KOPT-K1 (cell line): ENCODE measurements at regions not wholly inside any gene's neighbourhood (a gene's known extent, or its start where the extent isn't known, plus 50 kb on each side); places are given as distances from the start of the nearest gene placed in this dataset.

Experiments
- H3K27ac ChIP-seq: fragments of 200-600 bp; sonication (generic); 2 replicates; pipeline ENCODE4 v1.5.1; 2016; ENCODE audit warnings: antibody characterized with exemption, mild to moderate bottlenecking, low read depth, low read length; ENCODE audit not compliant: poor library complexity, severe bottlenecking
- H3K36me3 ChIP-seq: fragments of 200-600 bp; sonication (generic); 2 replicates; pipeline ENCODE4 v1.5.1; 2017; ENCODE audit warnings: antibody characterized with exemption, mild to moderate bottlenecking, low read length, moderate library complexity; ENCODE audit not compliant: insufficient read depth
- H3K9me3 ChIP-seq: fragments of 200-600 bp; sonication (generic); 2 replicates; pipeline ENCODE4 v1.5.1; 2017; ENCODE audit warnings: antibody characterized with exemption, low read length, mild to moderate bottlenecking; ENCODE audit not compliant: insufficient read depth, poor library complexity, severe bottlenecking

DNA sequence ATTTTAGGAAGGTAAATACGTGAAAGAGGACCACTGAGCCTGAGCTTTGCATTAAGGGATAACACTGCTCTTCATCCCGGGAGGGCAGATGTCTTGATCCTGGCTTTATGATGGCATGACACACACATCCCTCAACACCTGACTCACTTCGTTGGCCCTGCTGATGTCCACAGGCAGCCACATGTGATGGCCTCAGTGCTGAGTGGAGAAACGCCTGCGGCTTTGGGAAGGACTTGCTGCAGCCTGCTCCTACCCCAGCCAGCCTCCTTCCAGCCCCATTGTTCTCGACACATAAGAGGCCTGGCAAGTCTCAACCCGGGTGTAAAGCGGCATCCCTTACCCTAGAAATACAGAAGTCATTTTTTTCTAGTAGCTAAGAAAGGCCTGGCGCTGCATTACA is 169.0 kb downstream of the SYK start:
- no peaks in the 10 kb centered on the region for H3K9me3 ChIP-seq
- no peak overlapping the region for H3K27ac ChIP-seq
- H3K36me3 ChIP-seq = no peaks in the 10 kb centered on the region

DNA sequence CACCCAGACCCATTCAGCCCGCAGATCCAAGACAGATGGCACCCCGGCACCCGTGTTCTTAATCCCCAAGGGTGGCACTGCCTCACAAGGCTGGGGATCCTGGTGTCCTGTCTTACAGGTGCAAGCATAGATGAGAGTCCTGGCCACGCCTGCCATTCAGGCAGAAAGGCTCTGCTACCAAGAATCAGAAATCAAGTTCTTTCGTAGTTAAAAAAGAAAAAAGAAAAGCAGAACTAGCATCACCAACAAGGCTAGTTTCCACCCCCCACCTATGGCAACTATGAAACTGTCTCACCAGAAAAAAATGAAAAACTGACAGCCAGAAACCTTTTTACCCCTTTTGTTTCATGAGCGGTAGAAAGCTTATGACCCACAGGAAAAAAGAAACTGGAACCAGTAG is 170.4 kb downstream of the SYK start:
- H3K36me3 ChIP-seq = no peaks in the 10 kb centered on the region
- no peak overlapping the region for H3K27ac ChIP-seq
- H3K9me3 ChIP-seq = no peaks in the 10 kb centered on the region

DNA sequence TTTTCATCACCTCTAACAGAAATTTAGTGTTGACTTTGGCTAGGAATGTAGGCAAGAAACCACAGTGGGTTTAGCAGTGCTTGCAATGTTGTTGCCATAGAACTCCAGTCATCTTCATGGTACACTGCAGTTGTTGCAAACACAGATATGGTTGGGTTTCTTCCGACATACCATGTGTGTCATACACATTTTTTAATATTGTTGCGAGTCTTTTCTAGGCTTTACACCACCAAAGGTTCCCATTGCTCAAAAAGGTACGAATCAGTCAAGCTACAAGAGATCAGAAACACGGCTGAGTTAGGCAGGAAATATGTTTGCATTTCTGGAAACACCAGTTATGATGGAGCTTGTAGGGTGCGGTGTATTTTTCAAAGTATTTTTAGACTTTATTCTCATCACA is 172.4 kb downstream of the SYK start:
- Histone ChIP-seq H3K27ac (no peak overlapping the region), H3K36me3 (no peaks in the 10 kb centered on the region), H3K9me3 (no peaks in the 10 kb centered on the region)

- Histone ChIP-seq H3K36me3 (no peaks in the 10 kb centered on the region), H3K27ac (no peak overlapping the region), H3K9me3 (no peaks in the 10 kb centered on the region)
These were observed 173.1 kb downstream of the SYK start for GRCh38 chr9:90974643-90975245.

- Histone ChIP-seq H3K27ac (no peak overlapping the region), H3K9me3 (no peaks in the 10 kb centered on the region), H3K36me3 (no peaks in the 10 kb centered on the region)
These were observed 174.3 kb downstream of the SYK start for GRCh38 chr9:90975781-90976538.

- H3K9me3 ChIP-seq = no peaks in the 10 kb centered on the region
- H3K27ac ChIP-seq = no peak overlapping the region
- H3K36me3 ChIP-seq = no peaks in the 10 kb centered on the region
These were observed 177.5 kb downstream of the SYK start for GRCh38 chr9:90979138-90979551.

DNA sequence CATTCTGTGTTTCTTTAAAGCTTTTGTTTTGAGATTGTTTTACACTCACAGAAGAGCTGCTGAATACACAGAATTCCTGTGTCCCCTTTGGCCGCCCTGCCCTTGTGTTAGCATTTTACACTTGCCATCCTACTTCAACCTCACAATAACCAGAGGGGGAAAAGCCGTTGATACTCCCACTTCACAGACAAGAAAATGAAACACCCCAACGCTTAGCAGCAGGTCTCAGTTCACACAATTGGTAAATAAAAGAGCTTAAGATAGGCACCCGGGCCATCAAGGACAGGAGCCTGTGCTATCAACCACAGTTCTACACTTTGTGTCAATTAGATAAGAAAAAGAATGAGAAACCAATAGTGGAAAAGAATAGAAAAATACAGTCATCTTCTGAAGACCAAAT is 178.0 kb downstream of the SYK start:
- H3K27ac ChIP-seq = no peak overlapping the region
- H3K9me3 ChIP-seq = no peaks in the 10 kb centered on the region
- H3K36me3 ChIP-seq = no peaks in the 10 kb centered on the region

DNA sequence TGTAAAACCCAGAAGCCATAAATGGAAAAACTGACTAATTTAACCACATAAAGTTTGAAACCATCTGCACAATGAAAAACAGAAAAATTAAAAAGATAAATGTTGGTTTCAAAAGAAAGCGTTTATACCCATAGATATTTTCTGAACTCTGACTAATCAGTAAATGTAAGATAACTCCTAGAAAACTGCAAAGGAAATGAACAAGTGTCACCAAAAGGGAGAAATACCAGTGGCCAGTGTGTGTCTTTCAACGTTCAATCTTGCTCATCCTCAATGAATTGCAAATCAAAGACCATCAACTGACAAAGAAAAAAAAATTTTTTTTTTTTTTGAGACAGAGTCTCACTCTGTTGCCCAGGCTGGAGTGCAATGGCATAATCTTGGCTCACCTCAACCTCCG is 180.1 kb downstream of the SYK start:
- H3K36me3 ChIP-seq = no peaks in the 10 kb centered on the region
- H3K9me3 ChIP-seq = no peaks in the 10 kb centered on the region
- H3K27ac ChIP-seq = no peak overlapping the region

DNA sequence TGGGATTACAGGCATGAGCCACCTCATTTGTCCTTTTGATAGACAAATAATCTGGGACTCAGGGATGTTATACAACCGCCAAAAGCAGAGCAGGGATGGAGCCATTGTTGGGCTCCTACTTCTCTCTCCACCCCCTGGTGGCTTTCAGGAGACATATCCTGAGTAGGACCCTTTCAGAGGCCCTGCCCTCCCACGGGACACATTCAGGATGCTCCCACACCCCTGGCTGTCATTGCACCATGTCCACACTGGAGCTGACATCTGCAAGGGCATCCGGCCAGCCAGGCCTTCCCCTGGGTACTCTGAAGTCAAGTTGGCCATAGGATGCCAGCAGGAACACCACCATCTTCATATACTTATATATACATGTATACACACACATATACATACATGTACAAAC is 181.8 kb downstream of the SYK start:
- H3K9me3 ChIP-seq = no peaks in the 10 kb centered on the region
- no peak overlapping the region for H3K27ac ChIP-seq
- H3K36me3 ChIP-seq = no peaks in the 10 kb centered on the region

- no peak overlapping the region for H3K27ac ChIP-seq
- H3K36me3 ChIP-seq = no peaks in the 10 kb centered on the region
- H3K9me3 ChIP-seq = no peaks in the 10 kb centered on the region
These were observed 184.0 kb downstream of the SYK start for GRCh38 chr9:90985631-90986030.

- H3K36me3 ChIP-seq = no peaks in the 10 kb centered on the region
- no peaks in the 10 kb centered on the region for H3K9me3 ChIP-seq
- no peak overlapping the region for H3K27ac ChIP-seq
These were observed 184.5 kb downstream of the SYK start for GRCh38 chr9:90986161-90986560.

- no peaks in the 10 kb centered on the region for H3K9me3 ChIP-seq
- H3K36me3 ChIP-seq = no peaks in the 10 kb centered on the region
- H3K27ac ChIP-seq = no peak overlapping the region
These were observed 185.9 kb downstream of the SYK start for GRCh38 chr9:90987566-90987965.

DNA sequence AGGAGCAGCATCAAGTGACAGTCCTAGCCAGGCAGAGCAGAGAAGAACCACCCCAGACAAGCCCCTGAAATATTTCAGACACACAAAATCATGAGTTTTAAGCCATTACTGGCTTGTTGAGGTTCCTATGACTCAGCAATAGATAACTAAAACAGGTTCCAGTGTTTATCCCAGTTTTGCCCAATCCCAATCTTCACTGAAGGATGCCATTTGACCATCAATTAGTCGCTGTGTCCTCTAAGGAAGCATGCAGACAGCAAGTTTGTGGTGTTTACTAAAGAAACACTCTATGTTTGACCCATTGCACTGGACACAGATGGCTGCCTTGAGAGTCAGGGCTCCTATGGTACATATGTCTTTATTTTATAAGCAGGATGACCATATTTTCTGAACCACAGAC is 186.7 kb downstream of the SYK start:
- Histone ChIP-seq H3K27ac (no peak overlapping the region), H3K36me3 (no peaks in the 10 kb centered on the region), H3K9me3 (no peaks in the 10 kb centered on the region)

DNA sequence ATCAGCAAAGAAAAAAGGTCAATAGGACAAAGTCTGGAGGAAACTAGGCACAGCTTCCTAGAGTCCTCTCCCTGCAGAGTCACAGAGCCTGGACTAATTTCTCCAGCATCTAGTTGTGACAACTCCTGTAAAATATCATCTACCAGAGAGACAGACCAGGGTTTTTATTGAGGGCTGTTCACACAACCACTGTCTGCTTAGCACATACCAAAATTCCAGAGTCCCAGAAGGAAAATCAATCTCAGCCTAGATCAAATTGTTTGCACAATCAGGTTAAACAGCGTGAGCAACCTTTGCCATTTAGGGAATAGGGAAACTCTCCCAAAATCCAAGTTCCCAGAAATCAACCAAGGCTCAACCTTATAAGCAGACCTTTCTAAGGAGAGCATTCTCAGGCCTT is 190.3 kb downstream of the SYK start:
- Histone ChIP-seq H3K27ac (no peak overlapping the region), H3K36me3 (no peaks in the 10 kb centered on the region), H3K9me3 (no peaks in the 10 kb centered on the region)

DNA sequence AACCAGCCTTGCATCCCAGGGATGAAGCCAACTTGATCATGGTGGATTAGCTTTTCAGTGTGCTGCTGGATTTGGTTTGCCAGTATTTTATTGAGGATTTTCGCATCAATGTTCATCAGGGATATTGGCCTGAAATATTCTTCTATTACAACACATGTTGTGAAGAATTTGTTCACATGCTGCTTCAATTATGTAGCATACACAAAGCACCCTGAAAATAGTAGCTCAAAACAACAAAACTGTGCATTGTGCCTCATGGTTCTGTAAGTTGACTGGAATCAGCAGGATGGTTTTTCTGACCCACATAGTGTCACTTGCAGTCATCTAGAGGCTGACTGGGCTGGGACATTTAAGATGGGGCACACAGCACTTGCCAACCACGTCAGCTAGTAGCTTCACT is 193.9 kb downstream of the SYK start:
- Histone ChIP-seq H3K27ac (no peak overlapping the region), H3K9me3 (no peaks in the 10 kb centered on the region)

More for the DNA sequence above, 193.9 kb downstream of the SYK start:
- H3K36me3 ChIP-seq = no peaks in the 10 kb centered on the region
